ENCODE measurements at regions not wholly inside any gene's neighbourhood (a gene's known extent, or its start where the extent isn't known, plus 50 kb on each side); places are given as distances from the start of the nearest gene placed in this dataset.

GRCh38 chr6:167678102-167679101 lies 148.3 kb upstream of the AFDN start (continued):
- TF ChIP-seq FOXO4 (CRISPR knock-in tag; conservative IDR thresholded peaks at IDR 0.05) (no peak), IRF2 (CRISPR knock-in tag; IDR thresholded peaks at IDR 0.05) (no peak), KLF12 (CRISPR knock-in tag; IDR thresholded peaks at IDR 0.05; ENCODE audit: borderline replicate concordance) (no peak), REL (CRISPR knock-in tag; conservative IDR thresholded peaks at IDR 0.05) (no peak), ZNF501 (CRISPR knock-in tag; IDR thresholded peaks at IDR 0.05) (no peak), ATAD3A (CRISPR knock-in tag; IDR thresholded peaks at IDR 0.05) (no peak), CEBPG (CRISPR knock-in tag; IDR thresholded peaks at IDR 0.05) (no peak), FOXK1 (CRISPR knock-in tag; IDR thresholded peaks at IDR 0.05; ENCODE audit: borderline replicate concordance, low read depth) (no peak), ZBTB42 (CRISPR knock-in tag; IDR thresholded peaks at IDR 0.05) (peak; percentile 69; the same call in 1 of the 2 replicates), ZBTB2 (CRISPR knock-in tag; IDR thresholded peaks at IDR 0.05; ENCODE audit: low read depth) (no peak), RFXANK (CRISPR knock-in tag; IDR thresholded peaks at IDR 0.05) (no peak), ZHX1 (CRISPR knock-in tag; IDR thresholded peaks at IDR 0.05; ENCODE audit: low read depth) (no peak), ISX (CRISPR knock-in tag; conservative IDR thresholded peaks at IDR 0.05) (no peak), ZNF660 (CRISPR knock-in tag; IDR thresholded peaks at IDR 0.05; ENCODE audit: borderline replicate concordance, low read depth) (no peak), CERS6 (CRISPR knock-in tag; IDR thresholded peaks at IDR 0.05) (no peak), RBM39 (IDR thresholded peaks at IDR 0.05; ENCODE audit: low read depth, low read length, poor library complexity, severe bottlenecking) (no peak), ZFP1 (CRISPR knock-in tag; IDR thresholded peaks at IDR 0.05) (peak; percentile 49; the same call in 1 of the 2 replicates), MIXL1 (CRISPR knock-in tag; IDR thresholded peaks at IDR 0.05) (no peak), ZNF121 (CRISPR knock-in tag; IDR thresholded peaks at IDR 0.05) (no peak), ZNF414 (CRISPR knock-in tag; IDR thresholded peaks at IDR 0.05) (no peak)
